ENCODE measurements at regions not wholly inside any gene's neighbourhood (a gene's known extent, or its start where the extent isn't known, plus 50 kb on each side); places are given as distances from the start of the nearest gene placed in this dataset.

- no peak for TF ChIP-seq GATA2 (IDR thresholded peaks at IDR 0.05; ENCODE audit: low read depth, low read length)
- no peak for TF ChIP-seq GATA3 (IDR thresholded peaks at IDR 0.05; ENCODE audit: low read depth, low read length)
Measured at GRCh38 chr2:58985541-58985940, 744.4 kb upstream of the FANCL start.
